ENCODE measurements at regions not wholly inside any gene's neighbourhood (a gene's known extent, or its start where the extent isn't known, plus 50 kb on each side); places are given as distances from the start of the nearest gene placed in this dataset.

- DNase-seq (ENCODE audit: low read depth) = no peak
- TF ChIP-seq CTCF (conservative IDR thresholded peaks at IDR 0.05; ENCODE audit: low read depth, low read length) = no peak
- H3K4me3 ChIP-seq (ENCODE audit: low read depth, low read length) = no peak overlapping the region
Observed at GRCh38 chr3:7865611-7866010, 636.0 kb upstream of the LMCD1 start.

GRCh38 chr3:7867587-7867986 is 634.0 kb upstream of the LMCD1 start:
- no peak for TF ChIP-seq CTCF (conservative IDR thresholded peaks at IDR 0.05; ENCODE audit: low read depth, low read length)
- DNase-seq (ENCODE audit: low read depth) = no peak
- no peak overlapping the region for H3K4me3 ChIP-seq (ENCODE audit: low read depth, low read length)

- no peak for TF ChIP-seq CTCF (conservative IDR thresholded peaks at IDR 0.05; ENCODE audit: low read depth, low read length)
- H3K4me3 ChIP-seq (ENCODE audit: low read depth, low read length) = no peak overlapping the region
- no peak for DNase-seq (ENCODE audit: low read depth)
Observed at GRCh38 chr3:7871003-7871560, 630.5 kb upstream of the LMCD1 start.

GRCh38 chr3:7874116-7874515 is 627.5 kb upstream of the LMCD1 start:
- no peak for TF ChIP-seq CTCF (conservative IDR thresholded peaks at IDR 0.05; ENCODE audit: low read depth, low read length)
- peak; percentile 51 for DNase-seq (ENCODE audit: low read depth)
- no peak overlapping the region for H3K4me3 ChIP-seq (ENCODE audit: low read depth, low read length)

GRCh38 chr3:7875925-7876324 is 625.7 kb upstream of the LMCD1 start:
- no peak overlapping the region for H3K4me3 ChIP-seq (ENCODE audit: low read depth, low read length)
- no peak for TF ChIP-seq CTCF (conservative IDR thresholded peaks at IDR 0.05; ENCODE audit: low read depth, low read length)
- DNase-seq (ENCODE audit: low read depth) = peak; percentile 41

- H3K4me3 ChIP-seq (ENCODE audit: low read depth, low read length) = no peak overlapping the region
Observed at GRCh38 chr3:7876741-7877297, 624.8 kb upstream of the LMCD1 start.

More at GRCh38 chr3:7876741-7877297, 624.8 kb upstream of the LMCD1 start:
- DNase-seq (ENCODE audit: low read depth) = peak; percentile 6
- no peak for TF ChIP-seq CTCF (conservative IDR thresholded peaks at IDR 0.05; ENCODE audit: low read depth, low read length)

Data from choroid plexus epithelial cell (primary cell).